ENCODE measurements at regions not wholly inside any gene's neighbourhood (a gene's known extent, or its start where the extent isn't known, plus 50 kb on each side); places are given as distances from the start of the nearest gene placed in this dataset.

- Mint-ChIP-seq H3K36me3 (ENCODE audit: low read depth) (no peaks in the 10 kb centered on the region), H3K4me3 (no peak overlapping the region), H3K4me1 (no peaks in the 10 kb centered on the region), H3K9me3 (peaks cover 3% of the 10 kb centered on the region), H3K27me3 (ENCODE audit: insufficient read depth) (no peaks in the 10 kb centered on the region), H3K27ac (no peak overlapping the region)
- TF ChIP-seq CTCF (conservative IDR thresholded peaks at IDR 0.05), result no peak
- no peaks in the 10 kb centered on the region for H3K27me3 ChIP-seq (ENCODE audit: control insufficient read depth, insufficient read depth, low read length, poor library complexity, severe bottlenecking)
- no peaks in the 10 kb centered on the region for H3K36me3 ChIP-seq (ENCODE audit: control insufficient read depth, insufficient read depth, low read length)
- no peak overlapping the region for H3K4me3 ChIP-seq (ENCODE audit: low read length)
- H3K9ac ChIP-seq (ENCODE audit: extremely low read depth, low read length, poor library complexity, severe bottlenecking), result no peak overlapping the region
- WGBS, 2 experiments (ENCODE audit: insufficient coverage in 1 of 2, insufficient read length in 1 of 2), result 88 to 91% methylated on average over 1 of the region's 1 CpG
- H3K27ac ChIP-seq (ENCODE audit: low read depth, low read length), result no peak overlapping the region
- H3K4me1 ChIP-seq (ENCODE audit: control insufficient read depth, insufficient read depth, low read length), result no peaks in the 10 kb centered on the region
- H3K9me3 ChIP-seq (ENCODE audit: control insufficient read depth, low read length), result peaks cover 6% of the 10 kb centered on the region
- DNase-seq, result no peak
These were observed 423.5 kb upstream of the NDST3 start for GRCh38 chr4:117610706-117611308.

GRCh38 chr4:117621673-117622072, 412.6 kb upstream of the NDST3 start:
- peaks cover 8% of the 10 kb centered on the region for H3K9me3 ChIP-seq (ENCODE audit: control insufficient read depth, low read length)
- H3K36me3 Mint-ChIP-seq (ENCODE audit: low read depth), result no peaks in the 10 kb centered on the region
- H3K27ac ChIP-seq (ENCODE audit: low read depth, low read length), result no peak overlapping the region
- no peak for DNase-seq
- H3K36me3 ChIP-seq (ENCODE audit: control insufficient read depth, insufficient read depth, low read length), result no peaks in the 10 kb centered on the region
- no peaks in the 10 kb centered on the region for H3K27me3 ChIP-seq (ENCODE audit: control insufficient read depth, insufficient read depth, low read length, poor library complexity, severe bottlenecking)
- H3K4me1 Mint-ChIP-seq, result no peaks in the 10 kb centered on the region
- WGBS, 2 experiments (ENCODE audit: insufficient coverage in 1 of 2, insufficient read length in 1 of 2), result 94 to 100% methylated on average over 3 to 4 of the region's 4 CpGs
- H3K9ac ChIP-seq (ENCODE audit: extremely low read depth, low read length, poor library complexity, severe bottlenecking), result no peak overlapping the region
- peaks cover 7% of the 10 kb centered on the region for H3K9me3 Mint-ChIP-seq
- no peak for TF ChIP-seq CTCF (conservative IDR thresholded peaks at IDR 0.05)
- no peaks in the 10 kb centered on the region for H3K4me1 ChIP-seq (ENCODE audit: control insufficient read depth, insufficient read depth, low read length)
- H3K4me3 Mint-ChIP-seq, result no peak overlapping the region
- H3K4me3 ChIP-seq (ENCODE audit: low read length), result no peak overlapping the region
- H3K27me3 Mint-ChIP-seq (ENCODE audit: insufficient read depth), result no peaks in the 10 kb centered on the region
- H3K27ac Mint-ChIP-seq, result no peak overlapping the region

- H3K4me1 ChIP-seq (ENCODE audit: control insufficient read depth, insufficient read depth, low read length), result no peaks in the 10 kb centered on the region
- Mint-ChIP-seq H3K9me3 (peaks cover 5% of the 10 kb centered on the region), H3K4me1 (peaks cover 1% of the 10 kb centered on the region), H3K4me3 (no peak overlapping the region), H3K27me3 (ENCODE audit: insufficient read depth) (no peaks in the 10 kb centered on the region), H3K27ac (no peak overlapping the region), H3K36me3 (ENCODE audit: low read depth) (no peaks in the 10 kb centered on the region)
- no peaks in the 10 kb centered on the region for H3K9me3 ChIP-seq (ENCODE audit: control insufficient read depth, low read length)
- H3K27me3 ChIP-seq (ENCODE audit: control insufficient read depth, insufficient read depth, low read length, poor library complexity, severe bottlenecking), result no peaks in the 10 kb centered on the region
- no peaks in the 10 kb centered on the region for H3K36me3 ChIP-seq (ENCODE audit: control insufficient read depth, insufficient read depth, low read length)
- no peak overlapping the region for H3K27ac ChIP-seq (ENCODE audit: low read depth, low read length)
- TF ChIP-seq CTCF (conservative IDR thresholded peaks at IDR 0.05), result no peak
- H3K9ac ChIP-seq (ENCODE audit: extremely low read depth, low read length, poor library complexity, severe bottlenecking), result no peak overlapping the region
- H3K4me3 ChIP-seq (ENCODE audit: low read length), result no peak overlapping the region
- WGBS, 2 experiments (ENCODE audit: insufficient coverage in 1 of 2, insufficient read length in 1 of 2), result 89 to 90% methylated on average over 1 of the region's 1 CpG
- DNase-seq, result no peak
These were observed 411.0 kb upstream of the NDST3 start for GRCh38 chr4:117623326-117623725.
